Neural cell (in vitro differentiated cells): ENCODE measurements at regions not wholly inside any gene's neighbourhood (a gene's known extent, or its start where the extent isn't known, plus 50 kb on each side); places are given as distances from the start of the nearest gene placed in this dataset.

Source experiments
- H2AFZ ChIP-seq: fragments of 200-600, 300-800 bp; sonication (generic), shearing (Covaris generic); 2 replicates; pipeline ENCODE4 v1.6.0; 2014; ENCODE audit warnings: low read depth, mild to moderate bottlenecking, antibody characterized with exemption, low read length, moderate library complexity
- H3F3A ChIP-seq: fragments of 200-600 bp; shearing (Covaris generic); 2 replicates; pipeline ENCODE4 v1.6.1; 2016; ENCODE audit warnings: mild to moderate bottlenecking, moderate library complexity, mixed read lengths, antibody characterized with exemption, low read length; ENCODE audit not compliant: insufficient read depth, poor library complexity, severe bottlenecking
- H3K27ac ChIP-seq: fragments of 200-600, 300-800 bp; sonication (generic), shearing (Covaris generic); 2 replicates; pipeline ENCODE4 v1.5.1; 2014; ENCODE audit warnings: mild to moderate bottlenecking, low read length, moderate library complexity
- H3K27me3 ChIP-seq: fragments of 300-800, 200-600 bp; sonication (generic), shearing (Covaris generic); 2 replicates; pipeline ENCODE4 v1.6.0; 2014; ENCODE audit warnings: mild to moderate bottlenecking, low read depth, low read length, moderate library complexity; ENCODE audit not compliant: insufficient read depth
- H3K36me3 ChIP-seq: fragments of 300-800, 200-600 bp; sonication (generic), shearing (Covaris generic); 2 replicates; pipeline ENCODE4 v1.5.1; 2014; ENCODE audit warnings: mild to moderate bottlenecking, antibody characterized with exemption, low read length, moderate library complexity; ENCODE audit not compliant: insufficient read depth
- H3K4me2 ChIP-seq: fragments of 300-800, 200-600 bp; sonication (generic), shearing (Covaris generic); 2 replicates; pipeline ENCODE4 v1.6.0; 2014; ENCODE audit warnings: mild to moderate bottlenecking, low read length
- H3K4me3 ChIP-seq: fragments of 300-800, 200-600 bp; sonication (generic), shearing (Covaris generic); 2 replicates; pipeline ENCODE4 v1.5.1; 2014; ENCODE audit warnings: mild to moderate bottlenecking, low read length, moderate library complexity
- H3K79me2 ChIP-seq: fragments of 200-600 bp; shearing (Covaris generic); replicated peaks from 2 replicates; pipeline ENCODE4 v1.6.0; 2014; ENCODE audit warnings: mild to moderate bottlenecking, low read length, moderate library complexity; ENCODE audit not compliant: insufficient read depth
- H3K9ac ChIP-seq: fragments of 300-800, 200-600 bp; sonication (generic), shearing (Covaris generic); 2 replicates; pipeline ENCODE4 v1.6.1; 2016; ENCODE audit warnings: mild to moderate bottlenecking, low read length, mixed read lengths
- H3K9me2 ChIP-seq: fragments of 200-600 bp; shearing (Covaris generic); 2 replicates; pipeline ENCODE4 v1.6.1; 2016; ENCODE audit warnings: mild to moderate bottlenecking, low read length, mixed read lengths; ENCODE audit not compliant: insufficient read depth
- H3K9me3 ChIP-seq: fragments of 200-600, 300-800 bp; sonication (generic), shearing (Covaris generic); 2 replicates; pipeline ENCODE4 v1.6.1; 2016; ENCODE audit warnings: mild to moderate bottlenecking, mixed run types, low read length, moderate library complexity, mixed read lengths
- H4K20me1 ChIP-seq: fragments of 200-600 bp; shearing (Covaris generic); 2 replicates; pipeline ENCODE4 v1.6.1; 2016; ENCODE audit warnings: mild to moderate bottlenecking, mixed run types; ENCODE audit not compliant: insufficient read depth
- CTCF ChIP-seq: fragments of 450-650 bp; IDR thresholded peaks from 2 replicates; pipeline ENCODE4 v1.5.1; 2014; ENCODE audit warnings: antibody characterized with exemption, mild to moderate bottlenecking, moderate library complexity; ENCODE audit not compliant: poor library complexity, severe bottlenecking
- EP300 ChIP-seq: fragments of 450-650 bp; conservative IDR thresholded peaks from 2 replicates; pipeline ENCODE4 v1.6.1; 2014; ENCODE audit warnings: antibody characterized with exemption, mild to moderate bottlenecking, moderate library complexity; ENCODE audit not compliant: poor library complexity, severe bottlenecking
- EZH2 ChIP-seq: fragments of 200-600, 300-800 bp; shearing (Covaris generic), sonication (generic); IDR thresholded peaks from 2 replicates; pipeline ENCODE4 v1.6.1; 2014; ENCODE audit warnings: antibody characterized with exemption, low read length, borderline replicate concordance, mild to moderate bottlenecking; ENCODE audit not compliant: insufficient read depth, poor library complexity, severe bottlenecking
- MXI1 ChIP-seq: fragments of 450-650 bp; conservative IDR thresholded peaks from 2 replicates; pipeline ENCODE4 v1.6.1; 2014; ENCODE audit warnings: antibody characterized with exemption, mild to moderate bottlenecking; ENCODE audit not compliant: poor library complexity, severe bottlenecking
- POLR2AphosphoS5 ChIP-seq: IDR thresholded peaks from 2 replicates; pipeline ENCODE4 v1.6.1; 2012
- RAD21 ChIP-seq: fragments of 450-650 bp; conservative IDR thresholded peaks from 2 replicates; pipeline ENCODE4 v1.6.1; 2014; ENCODE audit warnings: antibody characterized with exemption, mild to moderate bottlenecking, moderate library complexity
- REST ChIP-seq: IDR thresholded peaks from 2 replicates; pipeline ENCODE4 v1.6.1; 2012; ENCODE audit warnings: borderline replicate concordance
- SMC3 ChIP-seq: fragments of 450-650 bp; conservative IDR thresholded peaks from 2 replicates; pipeline ENCODE4 v1.6.1; 2014; ENCODE audit warnings: antibody characterized with exemption, mild to moderate bottlenecking, moderate library complexity; ENCODE audit not compliant: poor library complexity
- TAF1 ChIP-seq: IDR thresholded peaks from 2 replicates; pipeline ENCODE4 v1.6.1; 2012; ENCODE audit warnings: low read depth

GRCh38 chr1:14236097-14236496 lies 362.4 kb upstream of the KAZN start:
- no peak overlapping the region for H3K4me2 ChIP-seq
- no peak overlapping the region for H3K9ac ChIP-seq
- no peak overlapping the region for H3K27ac ChIP-seq
- H3K4me3 ChIP-seq = no peak overlapping the region
- no peaks in the 10 kb centered on the region for H3K27me3 ChIP-seq
- TF ChIP-seq TAF1 (no peak), EP300 (no peak), RAD21 (no peak), EZH2 (no peak), POLR2AphosphoS5 (no peak), MXI1 (no peak), CTCF (no peak), REST (no peak), SMC3 (no peak)
- H3K79me2 ChIP-seq = no peaks in the 10 kb centered on the region
- no peaks in the 10 kb centered on the region for H3K36me3 ChIP-seq
- H3K9me2 ChIP-seq = no peaks in the 10 kb centered on the region
- H4K20me1 ChIP-seq = no peaks in the 10 kb centered on the region
- H3K9me3 ChIP-seq = no peaks in the 10 kb centered on the region
- no peak overlapping the region for H2AFZ ChIP-seq
- H3F3A ChIP-seq = no peaks in the 10 kb centered on the region

- H3K4me2 ChIP-seq = no peak overlapping the region
- H4K20me1 ChIP-seq = no peaks in the 10 kb centered on the region
- TF ChIP-seq EP300 (no peak), REST (no peak), SMC3 (no peak), MXI1 (no peak), RAD21 (no peak), CTCF (no peak), POLR2AphosphoS5 (no peak), TAF1 (no peak), EZH2 (no peak)
- no peaks in the 10 kb centered on the region for H3K27me3 ChIP-seq
- no peak overlapping the region for H3K27ac ChIP-seq
- no peaks in the 10 kb centered on the region for H3F3A ChIP-seq
- H3K79me2 ChIP-seq = no peaks in the 10 kb centered on the region
- no peak overlapping the region for H3K9ac ChIP-seq
- no peak overlapping the region for H2AFZ ChIP-seq
- no peaks in the 10 kb centered on the region for H3K9me3 ChIP-seq
- no peak overlapping the region for H3K4me3 ChIP-seq
- no peaks in the 10 kb centered on the region for H3K36me3 ChIP-seq
- no peaks in the 10 kb centered on the region for H3K9me2 ChIP-seq
Measured at GRCh38 chr1:14238472-14239307, 359.8 kb upstream of the KAZN start.
